ENCODE measurements at regions not wholly inside any gene's neighbourhood (a gene's known extent, or its start where the extent isn't known, plus 50 kb on each side); places are given as distances from the start of the nearest gene placed in this dataset.

DNA sequence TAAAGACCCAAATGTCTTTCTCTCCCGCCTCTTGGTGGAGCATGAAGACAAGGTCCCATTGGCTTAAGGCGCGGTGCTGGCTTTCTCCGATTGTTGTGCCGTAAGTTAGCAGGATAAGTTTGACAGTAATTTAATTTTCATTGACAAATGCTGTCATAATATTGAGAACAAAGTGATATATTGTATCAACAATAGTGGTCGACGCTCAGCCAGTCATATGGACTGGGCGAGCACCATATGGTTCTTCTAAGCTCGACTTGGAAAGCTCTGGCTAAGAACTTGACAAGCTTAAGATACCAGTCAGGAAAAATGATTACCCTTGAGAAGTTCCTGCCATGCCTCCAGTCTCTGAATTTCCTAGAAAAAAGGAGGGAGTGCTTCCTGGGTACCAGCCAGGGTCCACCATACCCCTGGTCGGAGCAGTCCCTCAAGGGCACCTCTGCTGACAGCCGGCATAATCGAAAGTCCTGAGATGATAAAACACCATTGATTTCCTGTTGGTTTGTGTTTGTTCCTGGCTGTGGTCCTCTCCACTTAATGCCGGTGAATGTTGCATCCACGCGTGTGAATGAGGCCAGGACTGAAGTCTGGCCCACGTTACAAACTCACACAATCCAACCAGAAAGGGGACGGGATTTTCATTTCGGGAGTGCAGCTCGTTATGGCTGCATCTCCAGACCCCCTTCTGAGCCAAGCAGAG is 262.1 kb downstream of the ZNF536 start:
- Mint-ChIP-seq H3K27ac (no peak overlapping the region), H3K9me3 (peaks cover 8% of the 10 kb centered on the region), H3K4me1 (no peaks in the 10 kb centered on the region; the same call in 1 of the 3 replicates), H3K36me3 (ENCODE audit: low read depth) (no peaks in the 10 kb centered on the region), H3K4me3 (no peak overlapping the region), H3K27me3 (ENCODE audit: insufficient read depth, low read depth, poor library complexity) (peaks cover 4% of the 10 kb centered on the region)
- DNase-seq (ENCODE audit: low spot score) (no peak), ATAC-seq (no peak)
- no peak overlapping the region for H3K4me3 ChIP-seq
- H3K36me3 ChIP-seq (ENCODE audit: insufficient read depth) = no peaks in the 10 kb centered on the region
- TF ChIP-seq, protein P1, sequence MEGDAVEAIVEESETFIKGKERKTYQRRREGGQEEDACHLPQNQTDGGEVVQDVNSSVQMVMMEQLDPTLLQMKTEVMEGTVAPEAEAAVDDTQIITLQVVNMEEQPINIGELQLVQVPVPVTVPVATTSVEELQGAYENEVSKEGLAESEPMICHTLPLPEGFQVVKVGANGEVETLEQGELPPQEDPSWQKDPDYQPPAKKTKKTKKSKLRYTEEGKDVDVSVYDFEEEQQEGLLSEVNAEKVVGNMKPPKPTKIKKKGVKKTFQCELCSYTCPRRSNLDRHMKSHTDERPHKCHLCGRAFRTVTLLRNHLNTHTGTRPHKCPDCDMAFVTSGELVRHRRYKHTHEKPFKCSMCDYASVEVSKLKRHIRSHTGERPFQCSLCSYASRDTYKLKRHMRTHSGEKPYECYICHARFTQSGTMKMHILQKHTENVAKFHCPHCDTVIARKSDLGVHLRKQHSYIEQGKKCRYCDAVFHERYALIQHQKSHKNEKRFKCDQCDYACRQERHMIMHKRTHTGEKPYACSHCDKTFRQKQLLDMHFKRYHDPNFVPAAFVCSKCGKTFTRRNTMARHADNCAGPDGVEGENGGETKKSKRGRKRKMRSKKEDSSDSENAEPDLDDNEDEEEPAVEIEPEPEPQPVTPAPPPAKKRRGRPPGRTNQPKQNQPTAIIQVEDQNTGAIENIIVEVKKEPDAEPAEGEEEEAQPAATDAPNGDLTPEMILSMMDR (conservative IDR thresholded peaks at IDR 0.05; ENCODE audit: low read depth in 2 of 2) = no peak
- TF ChIP-seq ZNF331 (CRISPR knock-in tag; IDR thresholded peaks at IDR 0.05; ENCODE audit: low read depth) (no peak), STAT1 (IDR thresholded peaks at IDR 0.05; ENCODE audit: unreplicated experiment) (no peak), POLR2AphosphoS5 (IDR thresholded peaks at IDR 0.05; ENCODE audit: low read depth) (no peak), CREB1 (CRISPR knock-in tag; IDR thresholded peaks at IDR 0.05; ENCODE audit: low read depth) (no peak), JUNB (IDR thresholded peaks at IDR 0.05; ENCODE audit: unreplicated experiment) (no peak), EZH2 (IDR thresholded peaks at IDR 0.05; ENCODE audit: low read depth, unreplicated experiment) (no peak), NANOG (IDR thresholded peaks at IDR 0.05; ENCODE audit: borderline replicate concordance) (no peak), EZH2phosphoT487 (IDR thresholded peaks at IDR 0.05; ENCODE audit: unreplicated experiment) (no peak), ZNF114 (CRISPR knock-in tag; IDR thresholded peaks at IDR 0.05) (no peak)
- TF ChIP-seq, protein P2, sequence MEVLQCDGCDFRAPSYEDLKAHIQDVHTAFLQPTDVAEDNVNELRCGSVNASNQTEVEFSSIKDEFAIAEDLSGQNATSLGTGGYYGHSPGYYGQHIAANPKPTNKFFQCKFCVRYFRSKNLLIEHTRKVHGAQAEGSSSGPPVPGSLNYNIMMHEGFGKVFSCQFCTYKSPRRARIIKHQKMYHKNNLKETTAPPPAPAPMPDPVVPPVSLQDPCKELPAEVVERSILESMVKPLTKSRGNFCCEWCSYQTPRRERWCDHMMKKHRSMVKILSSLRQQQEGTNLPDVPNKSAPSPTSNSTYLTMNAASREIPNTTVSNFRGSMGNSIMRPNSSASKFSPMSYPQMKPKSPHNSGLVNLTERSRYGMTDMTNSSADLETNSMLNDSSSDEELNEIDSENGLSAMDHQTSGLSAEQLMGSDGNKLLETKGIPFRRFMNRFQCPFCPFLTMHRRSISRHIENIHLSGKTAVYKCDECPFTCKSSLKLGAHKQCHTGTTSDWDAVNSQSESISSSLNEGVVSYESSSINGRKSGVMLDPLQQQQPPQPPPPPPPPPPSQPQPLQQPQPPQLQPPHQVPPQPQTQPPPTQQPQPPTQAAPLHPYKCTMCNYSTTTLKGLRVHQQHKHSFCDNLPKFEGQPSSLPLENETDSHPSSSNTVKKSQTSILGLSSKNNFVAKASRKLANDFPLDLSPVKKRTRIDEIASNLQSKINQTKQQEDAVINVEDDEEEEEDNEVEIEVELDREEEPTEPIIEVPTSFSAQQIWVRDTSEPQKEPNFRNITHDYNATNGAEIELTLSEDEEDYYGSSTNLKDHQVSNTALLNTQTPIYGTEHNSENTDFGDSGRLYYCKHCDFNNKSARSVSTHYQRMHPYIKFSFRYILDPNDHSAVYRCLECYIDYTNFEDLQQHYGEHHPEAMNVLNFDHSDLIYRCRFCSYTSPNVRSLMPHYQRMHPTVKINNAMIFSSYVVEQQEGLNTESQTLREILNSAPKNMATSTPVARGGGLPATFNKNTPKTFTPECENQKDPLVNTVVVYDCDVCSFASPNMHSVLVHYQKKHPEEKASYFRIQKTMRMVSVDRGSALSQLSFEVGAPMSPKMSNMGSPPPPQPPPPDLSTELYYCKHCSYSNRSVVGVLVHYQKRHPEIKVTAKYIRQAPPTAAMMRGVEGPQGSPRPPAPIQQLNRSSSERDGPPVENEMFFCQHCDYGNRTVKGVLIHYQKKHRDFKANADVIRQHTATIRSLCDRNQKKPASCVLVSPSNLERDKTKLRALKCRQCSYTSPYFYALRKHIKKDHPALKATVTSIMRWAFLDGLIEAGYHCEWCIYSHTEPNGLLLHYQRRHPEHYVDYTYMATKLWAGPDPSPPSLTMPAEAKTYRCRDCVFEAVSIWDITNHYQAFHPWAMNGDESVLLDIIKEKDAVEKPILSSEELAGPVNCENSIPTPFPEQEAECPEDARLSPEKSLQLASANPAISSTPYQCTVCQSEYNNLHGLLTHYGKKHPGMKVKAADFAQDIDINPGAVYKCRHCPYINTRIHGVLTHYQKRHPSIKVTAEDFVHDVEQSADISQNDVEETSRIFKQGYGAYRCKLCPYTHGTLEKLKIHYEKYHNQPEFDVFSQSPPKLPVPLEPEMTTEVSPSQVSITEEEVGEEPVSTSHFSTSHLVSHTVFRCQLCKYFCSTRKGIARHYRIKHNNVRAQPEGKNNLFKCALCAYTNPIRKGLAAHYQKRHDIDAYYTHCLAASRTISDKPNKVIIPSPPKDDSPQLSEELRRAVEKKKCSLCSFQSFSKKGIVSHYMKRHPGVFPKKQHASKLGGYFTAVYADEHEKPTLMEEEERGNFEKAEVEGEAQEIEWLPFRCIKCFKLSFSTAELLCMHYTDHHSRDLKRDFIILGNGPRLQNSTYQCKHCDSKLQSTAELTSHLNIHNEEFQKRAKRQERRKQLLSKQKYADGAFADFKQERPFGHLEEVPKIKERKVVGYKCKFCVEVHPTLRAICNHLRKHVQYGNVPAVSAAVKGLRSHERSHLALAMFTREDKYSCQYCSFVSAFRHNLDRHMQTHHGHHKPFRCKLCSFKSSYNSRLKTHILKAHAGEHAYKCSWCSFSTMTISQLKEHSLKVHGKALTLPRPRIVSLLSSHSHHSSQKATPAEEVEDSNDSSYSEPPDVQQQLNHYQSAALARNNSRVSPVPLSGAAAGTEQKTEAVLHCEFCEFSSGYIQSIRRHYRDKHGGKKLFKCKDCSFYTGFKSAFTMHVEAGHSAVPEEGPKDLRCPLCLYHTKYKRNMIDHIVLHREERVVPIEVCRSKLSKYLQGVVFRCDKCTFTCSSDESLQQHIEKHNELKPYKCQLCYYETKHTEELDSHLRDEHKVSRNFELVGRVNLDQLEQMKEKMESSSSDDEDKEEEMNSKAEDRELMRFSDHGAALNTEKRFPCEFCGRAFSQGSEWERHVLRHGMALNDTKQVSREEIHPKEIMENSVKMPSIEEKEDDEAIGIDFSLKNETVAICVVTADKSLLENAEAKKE (CRISPR knock-in tag; IDR thresholded peaks at IDR 0.05) = no peak
- TF ChIP-seq, protein P3, sequence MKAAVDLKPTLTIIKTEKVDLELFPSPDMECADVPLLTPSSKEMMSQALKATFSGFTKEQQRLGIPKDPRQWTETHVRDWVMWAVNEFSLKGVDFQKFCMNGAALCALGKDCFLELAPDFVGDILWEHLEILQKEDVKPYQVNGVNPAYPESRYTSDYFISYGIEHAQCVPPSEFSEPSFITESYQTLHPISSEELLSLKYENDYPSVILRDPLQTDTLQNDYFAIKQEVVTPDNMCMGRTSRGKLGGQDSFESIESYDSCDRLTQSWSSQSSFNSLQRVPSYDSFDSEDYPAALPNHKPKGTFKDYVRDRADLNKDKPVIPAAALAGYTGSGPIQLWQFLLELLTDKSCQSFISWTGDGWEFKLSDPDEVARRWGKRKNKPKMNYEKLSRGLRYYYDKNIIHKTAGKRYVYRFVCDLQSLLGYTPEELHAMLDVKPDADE (IDR thresholded peaks at IDR 0.05) = no peak
- TF ChIP-seq, protein P4, sequence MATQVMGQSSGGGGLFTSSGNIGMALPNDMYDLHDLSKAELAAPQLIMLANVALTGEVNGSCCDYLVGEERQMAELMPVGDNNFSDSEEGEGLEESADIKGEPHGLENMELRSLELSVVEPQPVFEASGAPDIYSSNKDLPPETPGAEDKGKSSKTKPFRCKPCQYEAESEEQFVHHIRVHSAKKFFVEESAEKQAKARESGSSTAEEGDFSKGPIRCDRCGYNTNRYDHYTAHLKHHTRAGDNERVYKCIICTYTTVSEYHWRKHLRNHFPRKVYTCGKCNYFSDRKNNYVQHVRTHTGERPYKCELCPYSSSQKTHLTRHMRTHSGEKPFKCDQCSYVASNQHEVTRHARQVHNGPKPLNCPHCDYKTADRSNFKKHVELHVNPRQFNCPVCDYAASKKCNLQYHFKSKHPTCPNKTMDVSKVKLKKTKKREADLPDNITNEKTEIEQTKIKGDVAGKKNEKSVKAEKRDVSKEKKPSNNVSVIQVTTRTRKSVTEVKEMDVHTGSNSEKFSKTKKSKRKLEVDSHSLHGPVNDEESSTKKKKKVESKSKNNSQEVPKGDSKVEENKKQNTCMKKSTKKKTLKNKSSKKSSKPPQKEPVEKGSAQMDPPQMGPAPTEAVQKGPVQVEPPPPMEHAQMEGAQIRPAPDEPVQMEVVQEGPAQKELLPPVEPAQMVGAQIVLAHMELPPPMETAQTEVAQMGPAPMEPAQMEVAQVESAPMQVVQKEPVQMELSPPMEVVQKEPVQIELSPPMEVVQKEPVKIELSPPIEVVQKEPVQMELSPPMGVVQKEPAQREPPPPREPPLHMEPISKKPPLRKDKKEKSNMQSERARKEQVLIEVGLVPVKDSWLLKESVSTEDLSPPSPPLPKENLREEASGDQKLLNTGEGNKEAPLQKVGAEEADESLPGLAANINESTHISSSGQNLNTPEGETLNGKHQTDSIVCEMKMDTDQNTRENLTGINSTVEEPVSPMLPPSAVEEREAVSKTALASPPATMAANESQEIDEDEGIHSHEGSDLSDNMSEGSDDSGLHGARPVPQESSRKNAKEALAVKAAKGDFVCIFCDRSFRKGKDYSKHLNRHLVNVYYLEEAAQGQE (IDR thresholded peaks at IDR 0.05; ENCODE audit: unreplicated experiment) = no peak
- no peaks in the 10 kb centered on the region for H3K27me3 ChIP-seq (ENCODE audit: insufficient read depth)
- H3K27ac ChIP-seq (ENCODE audit: low read depth) = no peak overlapping the region
- no peak overlapping the region for H2AFZ ChIP-seq
- H4K20me1 ChIP-seq (replicated peaks; ENCODE audit: insufficient read depth) = no peaks in the 10 kb centered on the region
- no peaks in the 10 kb centered on the region; the same call in 1 of the 2 replicates for H3K4me1 ChIP-seq (ENCODE audit: insufficient read depth)
- peaks cover 15% of the 10 kb centered on the region; the same call in 1 of the 2 replicates for H3K9me2 ChIP-seq (ENCODE audit: insufficient read depth)
- H3K79me2 ChIP-seq (replicated peaks; ENCODE audit: insufficient read depth) = no peaks in the 10 kb centered on the region
- H3F3A ChIP-seq (replicated peaks; ENCODE audit: low read depth) = no peaks in the 10 kb centered on the region
- no peak overlapping the region for H3K4me2 ChIP-seq
